ENCODE measurements at regions not wholly inside any gene's neighbourhood (a gene's known extent, or its start where the extent isn't known, plus 50 kb on each side); places are given as distances from the start of the nearest gene placed in this dataset.

DNA sequence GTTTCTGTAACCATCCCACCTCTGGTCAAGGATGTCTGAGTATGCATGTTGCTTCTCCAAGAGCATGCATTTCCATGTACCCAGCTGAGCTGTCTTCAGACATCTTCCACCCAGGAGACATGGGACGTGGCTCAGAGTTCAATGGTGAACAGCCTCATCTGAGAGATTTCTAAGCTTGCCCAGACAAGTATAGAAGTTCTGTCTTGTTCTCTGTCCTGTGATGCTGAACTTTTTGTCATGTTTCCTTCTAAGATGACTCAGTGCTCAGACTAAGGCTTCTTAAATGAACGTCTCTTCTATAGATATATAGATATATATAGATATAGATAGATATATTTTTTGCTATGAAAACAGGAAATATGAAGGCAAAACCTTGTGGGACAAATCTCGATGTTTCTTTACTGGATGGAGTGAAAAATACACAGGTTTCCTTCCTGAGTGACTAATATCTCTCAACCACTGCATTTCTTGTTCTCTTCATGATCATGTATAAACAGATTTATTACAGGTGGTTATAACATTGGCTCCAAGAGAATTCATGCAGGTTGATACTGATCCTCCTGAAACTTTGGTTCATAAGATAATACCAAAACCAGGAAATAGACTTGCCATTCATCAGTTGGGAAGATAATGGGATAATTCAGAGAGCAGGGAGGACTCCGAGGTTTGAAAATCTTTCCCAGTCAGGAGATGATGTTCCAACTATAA lies 168.2 kb downstream of the ZNF518B start:
- TF ChIP-seq, protein P1, sequence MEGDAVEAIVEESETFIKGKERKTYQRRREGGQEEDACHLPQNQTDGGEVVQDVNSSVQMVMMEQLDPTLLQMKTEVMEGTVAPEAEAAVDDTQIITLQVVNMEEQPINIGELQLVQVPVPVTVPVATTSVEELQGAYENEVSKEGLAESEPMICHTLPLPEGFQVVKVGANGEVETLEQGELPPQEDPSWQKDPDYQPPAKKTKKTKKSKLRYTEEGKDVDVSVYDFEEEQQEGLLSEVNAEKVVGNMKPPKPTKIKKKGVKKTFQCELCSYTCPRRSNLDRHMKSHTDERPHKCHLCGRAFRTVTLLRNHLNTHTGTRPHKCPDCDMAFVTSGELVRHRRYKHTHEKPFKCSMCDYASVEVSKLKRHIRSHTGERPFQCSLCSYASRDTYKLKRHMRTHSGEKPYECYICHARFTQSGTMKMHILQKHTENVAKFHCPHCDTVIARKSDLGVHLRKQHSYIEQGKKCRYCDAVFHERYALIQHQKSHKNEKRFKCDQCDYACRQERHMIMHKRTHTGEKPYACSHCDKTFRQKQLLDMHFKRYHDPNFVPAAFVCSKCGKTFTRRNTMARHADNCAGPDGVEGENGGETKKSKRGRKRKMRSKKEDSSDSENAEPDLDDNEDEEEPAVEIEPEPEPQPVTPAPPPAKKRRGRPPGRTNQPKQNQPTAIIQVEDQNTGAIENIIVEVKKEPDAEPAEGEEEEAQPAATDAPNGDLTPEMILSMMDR (IDR thresholded peaks at IDR 0.05; ENCODE audit: unreplicated experiment) = no peak
- DNase-seq (ENCODE audit: low spot score in 2 of 2, unreplicated experiment in 2 of 2) = no peak
- H3K27ac Mint-ChIP-seq = no peak overlapping the region
- H3K27me3 Mint-ChIP-seq (ENCODE audit: low read depth) = no peaks in the 10 kb centered on the region
- H3K9me3 Mint-ChIP-seq = peaks cover 25% of the 10 kb centered on the region
- H3K4me1 Mint-ChIP-seq = no peaks in the 10 kb centered on the region
- H3K4me3 Mint-ChIP-seq = no peak overlapping the region
- no peaks in the 10 kb centered on the region for H3K36me3 Mint-ChIP-seq

DNA sequence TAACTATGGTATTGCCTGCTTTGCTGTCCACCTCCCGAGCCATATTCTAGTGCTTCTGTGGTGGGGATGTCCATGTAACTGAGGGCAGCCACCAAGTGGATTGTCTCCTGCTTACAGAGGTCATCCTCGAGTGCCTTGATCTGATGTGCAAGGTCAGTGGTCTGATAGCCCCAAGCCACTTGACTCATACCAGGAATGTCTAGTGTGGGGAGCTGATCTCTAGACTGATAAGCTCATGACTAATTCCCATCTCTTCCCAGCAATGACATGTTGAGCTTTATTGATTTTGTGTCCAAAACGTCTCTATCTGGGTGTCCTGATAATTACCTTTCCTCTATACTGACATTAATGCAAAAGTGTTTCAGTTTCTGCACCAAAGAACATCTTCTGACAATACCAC lies 168.4 kb upstream of the WDR1 start:
- no peak overlapping the region for H3K27ac Mint-ChIP-seq
- H3K4me1 Mint-ChIP-seq = no peaks in the 10 kb centered on the region
- TF ChIP-seq, protein P1 (IDR thresholded peaks at IDR 0.05; ENCODE audit: unreplicated experiment) = no peak
- H3K4me3 Mint-ChIP-seq = no peak overlapping the region
- no peaks in the 10 kb centered on the region for H3K36me3 Mint-ChIP-seq
- DNase-seq (ENCODE audit: low spot score in 2 of 2, unreplicated experiment in 2 of 2) = no peak
- peaks cover 21% of the 10 kb centered on the region for H3K9me3 Mint-ChIP-seq
- no peaks in the 10 kb centered on the region for H3K27me3 Mint-ChIP-seq (ENCODE audit: low read depth)

DNA sequence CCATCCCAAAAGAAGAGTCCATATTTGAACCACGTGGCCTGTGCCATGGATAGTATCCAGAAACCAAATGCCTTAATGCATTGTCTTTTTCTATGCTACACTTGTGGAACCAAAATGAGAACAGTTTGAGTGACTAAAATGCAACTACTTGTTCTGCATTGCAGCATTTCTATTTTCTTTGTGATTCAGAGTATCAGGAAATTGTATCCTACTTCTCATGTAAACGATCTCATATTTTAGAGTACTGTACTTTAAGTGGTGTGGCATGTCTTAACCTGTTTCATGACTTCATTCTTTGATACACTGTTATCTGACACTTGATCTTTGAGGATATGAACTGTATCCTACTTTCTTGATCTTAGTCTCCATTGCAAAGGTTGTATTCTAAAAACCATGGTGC lies 167.2 kb upstream of the WDR1 start:
- TF ChIP-seq, protein P1 (IDR thresholded peaks at IDR 0.05; ENCODE audit: unreplicated experiment) = no peak
- H3K9me3 Mint-ChIP-seq = peaks cover 21% of the 10 kb centered on the region
- no peak overlapping the region for H3K4me3 Mint-ChIP-seq
- no peaks in the 10 kb centered on the region for H3K27me3 Mint-ChIP-seq (ENCODE audit: low read depth)
- DNase-seq (ENCODE audit: low spot score in 2 of 2, unreplicated experiment in 2 of 2) = no peak
- no peaks in the 10 kb centered on the region for H3K36me3 Mint-ChIP-seq
- no peak overlapping the region for H3K27ac Mint-ChIP-seq
- H3K4me1 Mint-ChIP-seq = no peaks in the 10 kb centered on the region

DNA sequence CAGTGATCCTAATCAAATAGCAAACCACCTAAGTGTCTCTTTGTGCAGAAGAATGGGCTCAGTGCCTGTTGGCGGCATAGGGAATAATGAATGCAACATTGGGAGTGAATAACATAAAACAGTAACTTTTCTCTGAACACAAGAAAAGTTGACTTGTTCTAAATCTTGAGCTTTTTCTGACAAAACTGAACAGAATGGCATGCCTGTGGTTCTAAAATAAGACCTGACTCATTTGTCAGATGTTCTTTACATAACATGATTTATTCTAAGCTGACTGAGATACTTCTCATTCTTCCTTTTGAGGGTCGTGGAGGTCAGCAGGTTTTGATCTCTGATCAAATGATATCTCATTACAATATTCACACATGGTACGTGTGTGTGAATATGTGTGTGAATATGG lies 165.4 kb upstream of the WDR1 start:
- no peak overlapping the region for H3K27ac Mint-ChIP-seq
- peaks cover 16% of the 10 kb centered on the region for H3K9me3 Mint-ChIP-seq
- DNase-seq (ENCODE audit: low spot score in 2 of 2, unreplicated experiment in 2 of 2) = no peak
- H3K4me3 Mint-ChIP-seq = no peak overlapping the region
- H3K27me3 Mint-ChIP-seq (ENCODE audit: low read depth) = no peaks in the 10 kb centered on the region
- TF ChIP-seq, protein P1 (IDR thresholded peaks at IDR 0.05; ENCODE audit: unreplicated experiment) = no peak
- no peaks in the 10 kb centered on the region for H3K4me1 Mint-ChIP-seq
- no peaks in the 10 kb centered on the region for H3K36me3 Mint-ChIP-seq

DNA sequence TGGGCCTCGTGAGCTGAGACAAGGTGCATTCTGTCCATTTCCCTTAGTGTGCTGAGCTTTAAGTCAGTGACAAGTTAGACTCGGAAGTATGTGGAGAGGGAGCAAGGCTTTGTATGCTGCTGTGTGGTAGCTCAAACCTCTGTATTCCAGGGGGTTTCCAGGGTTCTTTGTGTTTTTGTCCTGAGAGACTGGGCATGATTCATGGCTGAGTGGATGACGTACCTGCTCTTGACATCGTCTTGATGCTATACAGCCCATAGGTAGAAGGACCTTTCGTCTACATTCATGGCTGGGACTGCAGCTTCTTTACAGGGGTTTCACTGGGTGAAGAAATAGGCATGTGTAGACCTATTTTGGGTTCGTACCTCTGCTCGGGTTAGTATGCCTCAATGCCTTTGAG lies 162.7 kb upstream of the WDR1 start:
- no peak for DNase-seq (ENCODE audit: low spot score in 2 of 2, unreplicated experiment in 2 of 2)
- H3K4me3 Mint-ChIP-seq = no peak overlapping the region
- no peak overlapping the region for H3K27ac Mint-ChIP-seq
- no peaks in the 10 kb centered on the region for H3K4me1 Mint-ChIP-seq
- H3K9me3 Mint-ChIP-seq = peaks cover 4% of the 10 kb centered on the region
- no peaks in the 10 kb centered on the region for H3K36me3 Mint-ChIP-seq
- no peaks in the 10 kb centered on the region for H3K27me3 Mint-ChIP-seq (ENCODE audit: low read depth)
- TF ChIP-seq, protein P1 (IDR thresholded peaks at IDR 0.05; ENCODE audit: unreplicated experiment) = no peak

DNA sequence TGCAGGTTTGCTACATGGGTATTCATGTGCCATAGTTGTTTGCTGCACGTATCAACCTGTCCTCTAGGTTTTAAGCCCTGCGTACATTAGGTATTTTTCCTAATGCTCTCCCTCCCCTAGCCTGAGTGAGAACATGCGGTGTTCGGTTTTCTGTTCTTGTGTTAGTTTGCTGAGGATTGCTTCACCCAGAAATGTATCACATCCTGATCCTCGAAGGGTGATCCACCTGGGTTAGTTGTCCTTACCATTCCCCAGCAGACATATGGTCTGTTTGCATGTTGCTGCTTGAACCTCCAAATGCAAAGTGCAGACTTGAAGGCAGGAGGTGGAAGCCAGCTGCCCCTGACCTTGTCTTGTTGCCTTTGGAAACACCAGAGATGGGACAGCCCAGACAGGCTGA lies 161.5 kb upstream of the WDR1 start:
- no peak overlapping the region for H3K4me3 Mint-ChIP-seq
- H3K27ac Mint-ChIP-seq = no peak overlapping the region
- no peak for DNase-seq (ENCODE audit: low spot score in 2 of 2, unreplicated experiment in 2 of 2)
- H3K4me1 Mint-ChIP-seq = no peaks in the 10 kb centered on the region
- no peaks in the 10 kb centered on the region for H3K9me3 Mint-ChIP-seq
- H3K27me3 Mint-ChIP-seq (ENCODE audit: low read depth) = no peaks in the 10 kb centered on the region
- TF ChIP-seq, protein P1 (IDR thresholded peaks at IDR 0.05; ENCODE audit: unreplicated experiment) = no peak
- no peaks in the 10 kb centered on the region for H3K36me3 Mint-ChIP-seq
